Stomach smooth muscle (tissue), 2 donors: ENCODE measurements at regions not wholly inside any gene's neighbourhood (a gene's known extent, or its start where the extent isn't known, plus 50 kb on each side); places are given as distances from the start of the nearest gene placed in this dataset.

Source experiments
- H3K27ac ChIP-seq: one replicate; pipeline ENCODE4 v1.7.0; 2013; ENCODE audit warnings: mild to moderate bottlenecking, low read length, inconsistent platforms
- H3K27me3 ChIP-seq, 2 donors: one replicate each; pipeline ENCODE4 v1.7.0; 2013; ENCODE audit warnings: low read length in 2 of 2; ENCODE audit not compliant: insufficient read depth in 2 of 2, control insufficient read depth in 1 of 2
- H3K36me3 ChIP-seq, 2 donors: one replicate each; pipeline ENCODE4 v1.7.0; 2013; ENCODE audit warnings: low read length in 2 of 2; ENCODE audit not compliant: control insufficient read depth in 2 of 2, insufficient read depth in 2 of 2
- H3K4me1 ChIP-seq: one replicate; pipeline ENCODE4 v1.7.0; 2013; ENCODE audit warnings: low read length; ENCODE audit not compliant: control insufficient read depth, insufficient read depth
- H3K4me3 ChIP-seq, 2 donors: one replicate each; pipeline ENCODE4 v1.7.0; 2013; ENCODE audit warnings: low read length in 2 of 2
- H3K9ac ChIP-seq, 2 donors: one replicate each; pipeline ENCODE4 v1.7.0; 2013; ENCODE audit warnings: low read length in 2 of 2, mild to moderate bottlenecking in 1 of 2
- H3K9me3 ChIP-seq, 2 donors: one replicate each; pipeline ENCODE4 v1.7.0; 2013; ENCODE audit warnings: low read length in 2 of 2; ENCODE audit not compliant: control insufficient read depth in 2 of 2
- donor health status: healthy.
- donor health status: Pancreatic carcinoma.

DNA sequence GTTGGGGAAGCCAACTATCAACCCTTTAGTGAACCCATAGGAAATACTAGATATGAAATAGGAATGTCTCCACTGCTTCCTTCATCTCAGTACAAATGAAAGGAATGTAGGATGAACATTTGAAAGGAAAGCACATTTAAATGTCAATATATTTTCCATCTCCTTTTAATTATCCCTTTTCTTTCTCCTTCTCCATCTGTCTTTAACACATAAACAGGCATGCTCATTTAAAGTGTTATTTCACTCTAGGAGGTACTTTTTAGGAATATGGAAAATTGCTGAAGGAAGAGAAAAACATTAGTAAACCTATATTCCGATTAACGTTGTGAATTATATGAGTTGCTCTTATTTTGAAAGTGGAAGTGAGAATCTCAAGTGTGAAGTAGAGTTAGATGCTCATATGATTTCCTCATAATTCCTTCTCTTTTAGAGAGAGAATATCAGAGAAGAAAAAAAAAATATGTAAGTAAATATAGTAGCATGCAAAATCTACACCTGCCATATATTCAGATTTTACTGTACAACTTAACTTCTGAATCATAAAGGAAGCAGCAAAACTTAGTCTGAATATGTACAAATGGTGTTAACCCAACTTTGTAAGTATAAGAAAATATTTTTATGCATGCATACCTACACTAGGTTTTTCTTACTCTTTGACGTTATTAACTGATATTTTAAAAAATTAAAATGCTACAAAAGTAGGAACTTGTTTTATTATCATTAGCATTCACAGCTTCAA is 406.9 kb upstream of the B3GALT2 start:
- no peaks in the 10 kb centered on the region for H3K9me3 ChIP-seq
- H3K9ac ChIP-seq = no peak overlapping the region
- H3K4me1 ChIP-seq = no peaks in the 10 kb centered on the region
- H3K4me3 ChIP-seq = no peak overlapping the region
- no peaks in the 10 kb centered on the region for H3K36me3 ChIP-seq
- no peaks in the 10 kb centered on the region for H3K27me3 ChIP-seq
- H3K27ac ChIP-seq = no peak overlapping the region

- Histone ChIP-seq H3K4me3 (no peak overlapping the region), H3K27me3 (no peaks in the 10 kb centered on the region), H3K4me1 (no peaks in the 10 kb centered on the region), H3K27ac (no peak overlapping the region), H3K9ac (no peak overlapping the region), H3K9me3 (no peaks in the 10 kb centered on the region), H3K36me3 (no peaks in the 10 kb centered on the region)
Observed at GRCh38 chr1:193592317-193592716, 405.9 kb upstream of the B3GALT2 start.

DNA sequence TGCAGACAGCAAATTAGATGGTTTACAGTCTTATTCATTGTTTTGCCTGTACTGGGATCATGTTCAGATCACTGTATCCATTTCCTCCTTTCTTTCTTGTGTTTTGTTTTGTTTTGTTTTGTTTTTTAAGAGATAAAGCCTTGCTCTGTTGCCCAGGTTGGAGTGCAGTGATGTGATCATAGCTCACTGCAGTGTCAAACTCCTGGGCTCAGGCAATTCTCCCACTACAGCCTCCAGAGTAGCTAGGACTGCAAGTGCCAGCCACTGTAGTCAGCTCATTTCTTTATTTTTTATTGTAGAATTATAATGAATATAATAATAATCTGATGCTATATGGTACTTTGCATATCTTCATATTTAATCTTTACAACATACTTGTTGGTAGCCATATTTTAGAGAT is 403.7 kb upstream of the B3GALT2 start:
- no peaks in the 10 kb centered on the region for H3K36me3 ChIP-seq
- no peaks in the 10 kb centered on the region for H3K9me3 ChIP-seq
- H3K4me1 ChIP-seq = no peaks in the 10 kb centered on the region
- H3K9ac ChIP-seq = no peak overlapping the region
- H3K27me3 ChIP-seq = no peaks in the 10 kb centered on the region
- H3K4me3 ChIP-seq = no peak overlapping the region
- no peak overlapping the region for H3K27ac ChIP-seq

- H3K27ac ChIP-seq = no peak overlapping the region
- H3K9me3 ChIP-seq = no peaks in the 10 kb centered on the region
- no peaks in the 10 kb centered on the region for H3K4me1 ChIP-seq
- H3K36me3 ChIP-seq = no peaks in the 10 kb centered on the region
- no peaks in the 10 kb centered on the region for H3K27me3 ChIP-seq
- H3K9ac ChIP-seq = no peak overlapping the region
- no peak overlapping the region for H3K4me3 ChIP-seq
Observed at GRCh38 chr1:193589597-193590040, 403.2 kb upstream of the B3GALT2 start.

- H3K4me1 ChIP-seq = no peaks in the 10 kb centered on the region
- no peaks in the 10 kb centered on the region for H3K27me3 ChIP-seq
- H3K9me3 ChIP-seq = no peaks in the 10 kb centered on the region
- H3K9ac ChIP-seq = no peak overlapping the region
- no peak overlapping the region for H3K27ac ChIP-seq
- H3K4me3 ChIP-seq = no peak overlapping the region
- H3K36me3 ChIP-seq = no peaks in the 10 kb centered on the region
Observed at GRCh38 chr1:193588311-193589082, 402.1 kb upstream of the B3GALT2 start.

- H3K4me3 ChIP-seq = no peak overlapping the region
- no peaks in the 10 kb centered on the region for H3K27me3 ChIP-seq
- no peaks in the 10 kb centered on the region for H3K36me3 ChIP-seq
- no peak overlapping the region for H3K27ac ChIP-seq
- no peaks in the 10 kb centered on the region for H3K9me3 ChIP-seq
- no peaks in the 10 kb centered on the region for H3K4me1 ChIP-seq
- no peak overlapping the region for H3K9ac ChIP-seq
Observed at GRCh38 chr1:193584731-193585239, 398.4 kb upstream of the B3GALT2 start.

GRCh38 chr1:193581341-193581740 is 394.9 kb upstream of the B3GALT2 start:
- Histone ChIP-seq H3K4me1 (no peaks in the 10 kb centered on the region), H3K27ac (no peak overlapping the region), H3K9me3 (no peaks in the 10 kb centered on the region), H3K4me3 (no peak overlapping the region), H3K9ac (no peak overlapping the region), H3K27me3 (no peaks in the 10 kb centered on the region), H3K36me3 (no peaks in the 10 kb centered on the region)

GRCh38 chr1:193580419-193580818 is 394.0 kb upstream of the B3GALT2 start:
- H3K4me3 ChIP-seq = no peak overlapping the region
- H3K27ac ChIP-seq = no peak overlapping the region
- H3K27me3 ChIP-seq = no peaks in the 10 kb centered on the region
- H3K9me3 ChIP-seq = no peaks in the 10 kb centered on the region
- H3K4me1 ChIP-seq = no peaks in the 10 kb centered on the region
- no peak overlapping the region for H3K9ac ChIP-seq
- H3K36me3 ChIP-seq = no peaks in the 10 kb centered on the region

DNA sequence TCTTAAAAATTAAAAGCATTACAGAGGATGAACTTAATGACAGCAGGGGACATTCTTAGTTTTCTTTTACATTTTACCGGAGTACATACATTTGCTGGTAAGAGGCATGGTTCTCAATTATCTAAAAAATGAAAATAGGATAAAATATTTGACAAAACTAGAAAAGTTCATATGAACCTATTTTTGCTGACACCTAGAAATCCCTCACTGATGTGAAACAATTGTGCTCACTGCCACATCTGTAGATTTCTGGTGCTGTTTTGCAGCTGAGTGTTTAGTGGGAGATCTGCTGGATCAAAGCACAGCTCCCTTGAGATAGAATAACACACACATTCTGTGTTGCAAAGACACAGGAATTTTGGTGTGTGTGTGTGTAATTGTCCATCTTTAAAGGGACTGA is 392.9 kb upstream of the B3GALT2 start:
- Histone ChIP-seq H3K4me1 (no peaks in the 10 kb centered on the region), H3K9ac (no peak overlapping the region), H3K27ac (no peak overlapping the region), H3K4me3 (no peak overlapping the region), H3K36me3 (no peaks in the 10 kb centered on the region), H3K27me3 (no peaks in the 10 kb centered on the region), H3K9me3 (no peaks in the 10 kb centered on the region)

GRCh38 chr1:193574913-193575312 is 388.5 kb upstream of the B3GALT2 start:
- Histone ChIP-seq H3K4me3 (no peak overlapping the region), H3K9me3 (no peaks in the 10 kb centered on the region), H3K4me1 (no peaks in the 10 kb centered on the region), H3K36me3 (no peaks in the 10 kb centered on the region), H3K9ac (no peak overlapping the region), H3K27ac (no peak overlapping the region), H3K27me3 (no peaks in the 10 kb centered on the region)

- H3K27me3 ChIP-seq = no peaks in the 10 kb centered on the region
- H3K9ac ChIP-seq = no peak overlapping the region
- no peaks in the 10 kb centered on the region for H3K36me3 ChIP-seq
- no peaks in the 10 kb centered on the region for H3K4me1 ChIP-seq
- H3K9me3 ChIP-seq = no peaks in the 10 kb centered on the region
- no peak overlapping the region for H3K4me3 ChIP-seq
- H3K27ac ChIP-seq = no peak overlapping the region
Observed at GRCh38 chr1:193569983-193570269, 383.5 kb upstream of the B3GALT2 start.
